ENCODE measurements at regions not wholly inside any gene's neighbourhood (a gene's known extent, or its start where the extent isn't known, plus 50 kb on each side); places are given as distances from the start of the nearest gene placed in this dataset.

DNA sequence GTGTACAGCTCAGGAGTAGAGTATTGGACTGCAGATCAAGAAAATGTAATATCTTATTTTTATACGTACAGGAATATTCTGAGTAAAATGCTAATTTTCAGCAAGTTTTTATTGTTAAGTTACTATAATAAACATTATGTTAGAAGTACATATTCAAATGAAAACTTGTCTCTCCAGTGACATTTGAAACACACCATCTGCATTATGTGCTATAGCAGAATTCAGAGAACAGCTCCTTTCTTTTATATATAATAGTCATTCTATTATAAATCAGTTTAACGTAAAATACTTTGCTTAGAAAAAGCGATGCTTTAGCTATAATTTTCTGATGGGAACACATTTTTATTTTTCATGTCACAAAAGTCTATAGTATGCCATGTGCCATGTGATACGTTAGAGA is 249.0 kb downstream of the PTPRC start:
- no peaks in the 10 kb centered on the region for H3K27me3 ChIP-seq (ENCODE audit: insufficient read depth, low read depth, severe bottlenecking)
- DNase-seq = no peak
- no peak overlapping the region for H3K27ac ChIP-seq
- TF ChIP-seq CTCF (IDR thresholded peaks at IDR 0.05; ENCODE audit: low read depth, low read length) = no peak
- no peak overlapping the region for H3K4me3 ChIP-seq (ENCODE audit: low read depth, low read length)
- no peaks in the 10 kb centered on the region for H3K9me3 ChIP-seq (ENCODE audit: severe bottlenecking)
- H3K36me3 ChIP-seq = no peaks in the 10 kb centered on the region

DNA sequence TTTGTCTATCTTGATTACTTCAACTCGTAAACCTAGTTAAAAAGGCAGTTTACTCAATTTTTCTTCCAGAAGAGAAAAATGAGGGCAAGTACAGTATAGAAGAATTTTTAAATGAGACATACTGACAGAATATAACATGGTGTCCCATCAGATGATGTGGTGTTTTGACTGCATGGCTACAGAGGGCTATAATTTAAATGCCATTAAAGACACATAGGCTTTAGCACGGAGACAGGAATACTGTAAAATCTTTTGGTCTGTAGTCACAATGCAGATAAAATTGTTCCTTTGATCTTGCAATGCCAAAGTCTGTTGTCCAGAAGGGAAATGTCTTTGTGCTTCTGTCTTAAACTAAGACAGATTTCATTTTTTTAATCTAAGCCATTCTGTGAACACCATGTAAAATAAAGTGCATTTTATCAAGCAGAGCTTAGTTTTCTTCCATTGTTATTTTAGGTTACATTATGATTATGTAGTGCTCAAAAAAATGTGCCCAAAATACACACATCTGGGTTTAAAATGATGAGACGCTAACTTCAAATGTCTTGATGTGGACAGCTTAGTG is 249.6 kb downstream of the PTPRC start:
- Histone ChIP-seq H3K27me3 (ENCODE audit: insufficient read depth, low read depth, severe bottlenecking) (no peaks in the 10 kb centered on the region), H3K36me3 (no peaks in the 10 kb centered on the region)
- no peak for TF ChIP-seq CTCF (IDR thresholded peaks at IDR 0.05; ENCODE audit: low read depth, low read length)

DNA sequence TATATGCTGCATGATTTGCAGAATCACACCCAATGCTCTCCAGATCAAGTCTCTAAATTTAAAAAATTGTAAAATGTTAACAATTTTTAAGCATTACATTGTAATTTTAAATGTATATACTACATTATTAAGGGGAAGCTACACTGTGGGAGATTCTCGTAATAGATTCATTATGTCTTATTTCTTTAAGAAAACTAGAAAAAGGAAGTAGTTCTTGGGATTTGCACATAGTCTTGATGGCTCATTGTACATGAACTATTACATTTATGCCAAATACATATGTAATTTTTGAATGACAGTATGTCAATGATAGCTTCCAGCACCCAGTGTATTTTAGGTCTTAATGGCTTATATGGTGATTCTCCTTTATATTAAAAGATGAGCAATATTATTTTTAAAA is 250.3 kb downstream of the PTPRC start:
- DNase-seq = no peak
- Histone ChIP-seq H3K4me3 (ENCODE audit: low read depth, low read length) (no peak overlapping the region), H3K9me3 (ENCODE audit: severe bottlenecking) (no peaks in the 10 kb centered on the region), H3K27me3 (ENCODE audit: insufficient read depth, low read depth, severe bottlenecking) (no peaks in the 10 kb centered on the region), H3K27ac (no peak overlapping the region), H3K36me3 (no peaks in the 10 kb centered on the region)
- TF ChIP-seq CTCF (IDR thresholded peaks at IDR 0.05; ENCODE audit: low read depth, low read length) = no peak

More for the DNA sequence above, 249.6 kb downstream of the PTPRC start:
- no peak overlapping the region for H3K27ac ChIP-seq
- no peak for DNase-seq
- H3K9me3 ChIP-seq (ENCODE audit: severe bottlenecking) = no peaks in the 10 kb centered on the region
- H3K4me3 ChIP-seq (ENCODE audit: low read depth, low read length) = no peak overlapping the region

DNA sequence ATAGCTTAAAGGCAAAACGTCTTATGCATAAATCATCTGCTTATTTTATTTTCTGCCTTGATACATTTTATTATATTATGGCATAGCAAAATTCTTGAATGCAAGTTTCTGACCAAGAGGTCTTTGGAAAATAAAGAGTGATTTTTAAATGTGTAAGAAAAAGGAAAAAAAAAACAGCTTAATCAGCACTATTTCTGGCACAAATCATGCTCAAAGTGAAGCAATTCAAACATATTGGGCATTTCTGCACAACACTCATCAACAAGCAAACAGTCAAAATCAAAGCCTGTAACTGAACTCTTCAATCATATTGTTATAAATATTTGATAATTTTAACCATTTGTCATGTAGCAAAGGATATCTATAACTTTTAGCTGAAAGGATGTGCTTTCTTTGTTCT is 250.9 kb downstream of the PTPRC start:
- Histone ChIP-seq H3K4me3 (ENCODE audit: low read depth, low read length) (no peak overlapping the region), H3K9me3 (ENCODE audit: severe bottlenecking) (no peaks in the 10 kb centered on the region), H3K36me3 (no peaks in the 10 kb centered on the region), H3K27ac (no peak overlapping the region), H3K27me3 (ENCODE audit: insufficient read depth, low read depth, severe bottlenecking) (no peaks in the 10 kb centered on the region)
- no peak for TF ChIP-seq CTCF (IDR thresholded peaks at IDR 0.05; ENCODE audit: low read depth, low read length)
- no peak for DNase-seq

DNA sequence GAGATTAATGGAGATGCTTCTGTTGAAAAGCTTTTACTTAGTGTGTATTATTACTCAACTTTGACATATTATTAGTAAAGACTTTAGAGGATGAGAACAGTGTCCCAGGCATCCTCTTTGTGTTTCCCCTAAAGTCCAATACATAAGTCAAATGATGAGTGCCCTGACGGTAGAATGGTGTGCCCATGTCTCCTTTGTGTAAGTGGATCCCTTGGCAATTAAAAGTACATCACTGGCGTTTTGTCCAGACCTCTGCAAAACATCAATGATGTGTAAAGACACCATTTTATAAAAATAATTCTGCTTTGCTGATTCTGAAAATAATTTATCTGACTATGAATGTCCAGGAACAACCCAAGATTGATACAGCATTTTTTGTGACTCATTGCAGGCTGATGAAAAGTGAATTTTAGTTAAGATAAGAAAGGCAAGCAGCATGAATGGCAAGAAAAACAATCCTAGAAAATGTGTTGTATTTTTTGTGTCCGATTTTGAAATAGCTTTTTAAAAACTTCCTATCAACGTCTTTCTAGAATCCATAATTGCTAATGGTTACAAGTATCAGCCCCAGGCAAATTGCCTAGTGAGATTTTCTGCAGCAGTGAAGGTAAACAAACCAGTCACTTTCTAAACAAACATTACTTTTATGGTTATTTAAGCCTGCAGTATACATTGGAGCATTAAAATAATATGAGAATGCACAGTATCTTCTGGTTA is 251.5 kb downstream of the PTPRC start:
- Histone ChIP-seq H3K9me3 (ENCODE audit: severe bottlenecking) (no peaks in the 10 kb centered on the region), H3K27ac (no peak overlapping the region)

More for the DNA sequence above, 251.5 kb downstream of the PTPRC start:
- Histone ChIP-seq H3K36me3 (no peaks in the 10 kb centered on the region), H3K4me3 (ENCODE audit: low read depth, low read length) (no peak overlapping the region), H3K27me3 (ENCODE audit: insufficient read depth, low read depth, severe bottlenecking) (no peaks in the 10 kb centered on the region)
- no peak for DNase-seq
- TF ChIP-seq CTCF (IDR thresholded peaks at IDR 0.05; ENCODE audit: low read depth, low read length) = no peak
